SK-N-MC (cell line): ENCODE measurements at regions not wholly inside any gene's neighbourhood (a gene's known extent, or its start where the extent isn't known, plus 50 kb on each side); places are given as distances from the start of the nearest gene placed in this dataset.

Experiments
- DNase-seq: peaks from one replicate; pipeline ENCODE4 v3.0.0-alpha.2; 2011; ENCODE audit warnings: low read depth, low spot score
- H3K27ac ChIP-seq: fragments of 200-600 bp; sonication (generic); 2 replicates; pipeline ENCODE4 v1.5.1; 2016; ENCODE audit warnings: mixed run types
- H3K36me3 ChIP-seq: fragments of 200-600 bp; sonication (generic); 2 replicates; pipeline ENCODE4 v1.6.1; 2017; ENCODE audit warnings: antibody characterized with exemption, low read length, mixed read lengths; ENCODE audit not compliant: insufficient read depth
- H3K4me3 ChIP-seq: fragments of 200-600 bp; sonication (generic); 2 replicates; pipeline ENCODE4 v1.5.1; 2016
- H3K9ac ChIP-seq: fragments of 200-600 bp; sonication (generic); 2 replicates; pipeline ENCODE4 v1.8.0; 2017; ENCODE audit warnings: mixed run types, mixed read lengths; ENCODE audit not compliant: insufficient read length
- H3K9me3 ChIP-seq: fragments of 200-600 bp; sonication (generic); 2 replicates; pipeline ENCODE4 v1.6.1; 2017; ENCODE audit warnings: low read depth, mild to moderate bottlenecking, antibody characterized with exemption, low read length, moderate library complexity, mixed read lengths
- EZH2 ChIP-seq: fragments of 200-600 bp; sonication (generic); IDR thresholded peaks from one replicate; pipeline ENCODE4 v1.6.1; 2017; ENCODE audit warnings: antibody characterized with exemption
- FOXP2 ChIP-seq: optimal IDR thresholded peaks from 2 replicates; pipeline ENCODE3; 2011; ENCODE audit warnings: mild to moderate bottlenecking, moderate library complexity; ENCODE audit not compliant: insufficient read depth; ENCODE audit errors: extremely low read length, control extremely low read depth
- POLR2AphosphoS5 ChIP-seq: IDR thresholded peaks from 2 replicates; pipeline ENCODE4 v1.6.1; 2012; ENCODE audit warnings: mild to moderate bottlenecking, low read depth, low read length, borderline replicate concordance

- no peak for DNase-seq
These were observed 169.2 kb upstream of the LEF1 start for GRCh38 chr4:108337923-108338322.

GRCh38 chr4:108336076-108336475 lies 167.3 kb upstream of the LEF1 start:
- TF ChIP-seq FOXP2 (no peak), EZH2 (no peak), POLR2AphosphoS5 (no peak)
- no peaks in the 10 kb centered on the region for H3K36me3 ChIP-seq
- no peak for DNase-seq
- no peak overlapping the region for H3K4me3 ChIP-seq
- H3K9me3 ChIP-seq: no peaks in the 10 kb centered on the region
- H3K9ac ChIP-seq: no peak overlapping the region
- no peak overlapping the region for H3K27ac ChIP-seq

More at GRCh38 chr4:108337923-108338322, 169.2 kb upstream of the LEF1 start:
- no peaks in the 10 kb centered on the region for H3K9me3 ChIP-seq
- TF ChIP-seq EZH2 (no peak), POLR2AphosphoS5 (no peak), FOXP2 (no peak)
- H3K9ac ChIP-seq: no peak overlapping the region
- no peaks in the 10 kb centered on the region for H3K36me3 ChIP-seq
- no peak overlapping the region for H3K27ac ChIP-seq
- no peak overlapping the region for H3K4me3 ChIP-seq

GRCh38 chr4:108335081-108335480 lies 166.3 kb upstream of the LEF1 start:
- no peak overlapping the region for H3K4me3 ChIP-seq
- H3K27ac ChIP-seq: no peak overlapping the region
- no peak for TF ChIP-seq POLR2AphosphoS5
- no peak for TF ChIP-seq EZH2
- no peaks in the 10 kb centered on the region for H3K36me3 ChIP-seq
- no peaks in the 10 kb centered on the region for H3K9me3 ChIP-seq
- DNase-seq: no peak
- H3K9ac ChIP-seq: no peak overlapping the region

GRCh38 chr4:108334031-108334430 lies 165.3 kb upstream of the LEF1 start:
- DNase-seq: no peak

GRCh38 chr4:108333353-108333942 lies 164.7 kb upstream of the LEF1 start:
- no peak for TF ChIP-seq POLR2AphosphoS5
- no peak for TF ChIP-seq FOXP2
- TF ChIP-seq EZH2: no peak

More at GRCh38 chr4:108334031-108334430, 165.3 kb upstream of the LEF1 start:
- Histone ChIP-seq H3K27ac (no peak overlapping the region), H3K9me3 (no peaks in the 10 kb centered on the region), H3K4me3 (no peak overlapping the region), H3K9ac (no peak overlapping the region), H3K36me3 (no peaks in the 10 kb centered on the region)
- TF ChIP-seq EZH2: no peak
- no peak for TF ChIP-seq FOXP2
- no peak for TF ChIP-seq POLR2AphosphoS5

GRCh38 chr4:108331905-108332632 lies 163.3 kb upstream of the LEF1 start:
- H3K9ac ChIP-seq: no peak overlapping the region
- H3K27ac ChIP-seq: no peak overlapping the region
- no peaks in the 10 kb centered on the region for H3K9me3 ChIP-seq
- DNase-seq: no peak
- no peak overlapping the region for H3K4me3 ChIP-seq
- no peaks in the 10 kb centered on the region for H3K36me3 ChIP-seq
- no peak for TF ChIP-seq FOXP2
- TF ChIP-seq POLR2AphosphoS5: no peak
- no peak for TF ChIP-seq EZH2

More at GRCh38 chr4:108333353-108333942, 164.7 kb upstream of the LEF1 start:
- DNase-seq: no peak
- no peaks in the 10 kb centered on the region for H3K36me3 ChIP-seq
- H3K9ac ChIP-seq: no peak overlapping the region
- no peak overlapping the region for H3K27ac ChIP-seq
- no peaks in the 10 kb centered on the region for H3K9me3 ChIP-seq
- no peak overlapping the region for H3K4me3 ChIP-seq

DNA sequence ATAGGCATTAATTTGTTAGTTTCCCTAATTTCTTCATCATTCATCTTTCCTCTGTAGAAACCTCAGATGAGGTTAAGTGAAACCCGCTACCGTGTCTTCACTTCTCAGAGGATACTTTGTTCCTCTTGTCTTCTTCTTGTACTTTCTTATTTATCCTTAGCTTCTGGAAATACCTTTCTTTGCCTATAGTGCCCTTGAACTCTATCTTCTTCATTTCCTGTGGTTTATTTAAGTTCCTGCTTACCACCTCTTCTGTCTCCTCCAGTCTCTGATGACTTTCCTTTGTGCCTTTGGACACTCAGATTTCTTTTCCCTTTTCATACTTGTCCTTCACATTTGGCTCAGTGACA lies 159.6 kb upstream of the LEF1 start:
- no peak overlapping the region for H3K9ac ChIP-seq
- no peaks in the 10 kb centered on the region for H3K36me3 ChIP-seq
- TF ChIP-seq POLR2AphosphoS5 (no peak), FOXP2 (no peak), EZH2 (no peak)
- H3K4me3 ChIP-seq: no peak overlapping the region
- H3K27ac ChIP-seq: no peak overlapping the region
- no peaks in the 10 kb centered on the region for H3K9me3 ChIP-seq
- no peak for DNase-seq

GRCh38 chr4:108327642-108328382 lies 159.1 kb upstream of the LEF1 start:
- Histone ChIP-seq H3K4me3 (no peak overlapping the region), H3K36me3 (no peaks in the 10 kb centered on the region), H3K9me3 (no peaks in the 10 kb centered on the region), H3K27ac (no peak overlapping the region), H3K9ac (no peak overlapping the region)
- no peak for TF ChIP-seq EZH2
- TF ChIP-seq POLR2AphosphoS5: no peak
- TF ChIP-seq FOXP2: no peak
- DNase-seq: no peak

DNA sequence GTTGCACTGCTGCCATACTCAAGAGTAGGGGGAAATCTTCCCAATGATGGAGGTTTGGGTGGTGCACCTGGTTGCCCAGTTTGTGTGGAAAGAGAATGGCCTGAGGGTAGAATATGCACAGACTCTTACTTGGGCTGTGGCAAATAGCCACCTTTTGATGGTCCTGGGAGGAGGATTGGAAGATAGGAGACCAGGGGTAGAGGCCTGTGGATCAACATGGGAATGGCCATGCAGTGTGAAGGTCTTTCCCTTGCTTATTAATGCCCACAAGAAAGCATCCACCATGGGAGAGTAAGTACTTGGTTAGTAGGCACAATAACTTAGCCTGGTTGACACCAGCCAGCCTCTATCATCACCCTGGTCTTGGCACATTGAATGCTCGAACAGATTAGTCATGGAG lies 156.8 kb upstream of the LEF1 start:
- H3K4me3 ChIP-seq: no peak overlapping the region
- TF ChIP-seq FOXP2 (no peak), POLR2AphosphoS5 (no peak)
- no peaks in the 10 kb centered on the region for H3K36me3 ChIP-seq
- no peak overlapping the region for H3K27ac ChIP-seq
- no peaks in the 10 kb centered on the region for H3K9me3 ChIP-seq
- DNase-seq: no peak
- no peak overlapping the region for H3K9ac ChIP-seq
